GM23338 (cell line): ENCODE measurements at regions not wholly inside any gene's neighbourhood (a gene's known extent, or its start where the extent isn't known, plus 50 kb on each side); places are given as distances from the start of the nearest gene placed in this dataset.

Source experiments
- CTCF ChIP-seq, 2 experiments: fragments of 200-600 bp in 1 of 2; sonication (generic) in 1 of 2; conservative IDR thresholded peaks; 2 replicates each; pipeline versions ENCODE4 v1.5.1 to v1.6.1; 2016 to 2017; ENCODE audit warnings: antibody characterized with exemption in 2 of 2, low read depth in 2 of 2, mild to moderate bottlenecking in 2 of 2, moderate library complexity in 1 of 2
- ETS1 ChIP-seq: IDR thresholded peaks from 2 replicates; pipeline ENCODE4 v1.6.1; 2016; ENCODE audit warnings: antibody characterized with exemption
- EZH2phosphoT487 ChIP-seq: fragments of 200-600 bp; sonication (generic); IDR thresholded peaks from one replicate; pipeline ENCODE4 v1.8.1; 2018; ENCODE audit warnings: antibody characterized with exemption; ENCODE audit not compliant: unreplicated experiment
- REST ChIP-seq: IDR thresholded peaks from one replicate; pipeline ENCODE4 v1.6.1; 2018; ENCODE audit warnings: antibody characterized with exemption; ENCODE audit not compliant: unreplicated experiment
- STAT1 ChIP-seq: IDR thresholded peaks from one replicate; pipeline ENCODE4 v1.6.1; 2016; ENCODE audit warnings: antibody characterized with exemption; ENCODE audit not compliant: unreplicated experiment
- ZNF462 ChIP-seq: fragments of 250-450 bp; sonication (Bioruptor Pico); IDR thresholded peaks from 2 replicates; pipeline ENCODE4 v1.5.0; 2020; ENCODE audit warnings: mild to moderate bottlenecking, moderate library complexity

- TF ChIP-seq ZNF462 (no peak), CTCF (conservative IDR thresholded peaks at IDR 0.05; ENCODE audit: low read depth in 2 of 2) (no peak), STAT1 (no peak), EZH2phosphoT487 (no peak), REST (no peak), ETS1 (no peak)
Measured at GRCh38 chr2:148586522-148587128, 57.9 kb upstream of the EPC2 start (continued).
